GM20000 (cell line): ENCODE measurements at regions not wholly inside any gene's neighbourhood (a gene's known extent, or its start where the extent isn't known, plus 50 kb on each side); places are given as distances from the start of the nearest gene placed in this dataset.

ENCODE experiments used
- DNase-seq: peaks from one replicate; pipeline ENCODE4 v3.0.0; 2012; ENCODE audit warnings: low spot score
- TF ChIP-seq, protein P1 (sequence below): IDR thresholded peaks from 2 replicates; pipeline ENCODE4 v1.5.1; 2012; ENCODE audit warnings: mild to moderate bottlenecking, control low read depth; ENCODE audit errors: extremely low read depth, missing control alignments

DNA sequence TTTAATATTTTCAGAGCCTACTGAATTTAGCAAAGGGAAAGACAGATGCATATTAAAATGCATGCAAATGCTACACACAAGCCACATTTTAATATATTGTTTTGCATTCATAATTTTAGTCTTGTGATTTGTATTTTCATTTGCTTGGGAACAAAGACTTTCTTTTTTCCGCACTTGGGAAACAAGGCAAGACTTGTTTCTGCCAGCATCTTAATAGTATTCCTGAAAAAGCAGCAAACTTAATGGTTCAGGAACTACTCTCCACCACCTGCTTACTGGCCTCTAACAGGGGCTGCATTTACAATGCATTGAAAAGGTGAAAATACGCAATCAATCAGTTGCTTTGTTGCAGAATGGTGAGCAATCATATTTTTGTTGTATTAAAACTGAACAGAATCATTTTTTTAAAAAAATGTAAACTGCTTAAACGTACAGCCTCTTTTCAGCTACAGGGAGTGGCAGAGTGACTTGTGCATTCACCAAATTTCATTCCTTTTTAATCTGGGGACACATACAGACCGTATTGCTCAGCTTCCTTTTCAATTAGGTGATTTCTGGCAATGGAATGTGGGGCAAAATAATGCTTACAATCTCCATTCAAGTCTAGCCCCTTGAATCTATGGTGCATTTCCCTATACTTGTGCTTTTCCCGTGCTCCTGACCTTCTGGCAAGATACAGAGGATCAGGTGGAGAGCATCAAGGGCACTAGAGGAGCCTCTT, 144.1 kb upstream of the BTG1 start:
- TF ChIP-seq, protein P1, sequence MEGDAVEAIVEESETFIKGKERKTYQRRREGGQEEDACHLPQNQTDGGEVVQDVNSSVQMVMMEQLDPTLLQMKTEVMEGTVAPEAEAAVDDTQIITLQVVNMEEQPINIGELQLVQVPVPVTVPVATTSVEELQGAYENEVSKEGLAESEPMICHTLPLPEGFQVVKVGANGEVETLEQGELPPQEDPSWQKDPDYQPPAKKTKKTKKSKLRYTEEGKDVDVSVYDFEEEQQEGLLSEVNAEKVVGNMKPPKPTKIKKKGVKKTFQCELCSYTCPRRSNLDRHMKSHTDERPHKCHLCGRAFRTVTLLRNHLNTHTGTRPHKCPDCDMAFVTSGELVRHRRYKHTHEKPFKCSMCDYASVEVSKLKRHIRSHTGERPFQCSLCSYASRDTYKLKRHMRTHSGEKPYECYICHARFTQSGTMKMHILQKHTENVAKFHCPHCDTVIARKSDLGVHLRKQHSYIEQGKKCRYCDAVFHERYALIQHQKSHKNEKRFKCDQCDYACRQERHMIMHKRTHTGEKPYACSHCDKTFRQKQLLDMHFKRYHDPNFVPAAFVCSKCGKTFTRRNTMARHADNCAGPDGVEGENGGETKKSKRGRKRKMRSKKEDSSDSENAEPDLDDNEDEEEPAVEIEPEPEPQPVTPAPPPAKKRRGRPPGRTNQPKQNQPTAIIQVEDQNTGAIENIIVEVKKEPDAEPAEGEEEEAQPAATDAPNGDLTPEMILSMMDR: no peak

DNA sequence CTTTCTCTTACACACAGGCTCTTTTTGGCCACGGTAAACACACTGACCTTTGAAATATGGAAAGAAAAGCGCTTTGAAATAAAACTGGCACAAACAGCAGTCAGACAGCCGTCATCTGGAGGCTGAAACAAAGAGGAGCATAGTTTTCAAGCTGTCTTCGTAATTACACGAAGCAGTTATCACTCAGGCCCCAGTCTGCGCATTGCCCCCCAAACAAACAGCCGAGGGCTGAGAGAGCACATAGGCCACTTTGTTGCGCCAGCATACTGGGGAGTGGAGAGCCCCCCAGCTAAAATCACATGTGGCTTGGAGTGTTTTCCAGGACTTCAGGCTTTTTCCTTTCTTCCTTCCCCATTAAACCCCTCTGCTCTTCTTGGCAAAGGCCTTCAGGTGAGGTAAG, 142.9 kb upstream of the BTG1 start:
- TF ChIP-seq, protein P1: no peak
- DNase-seq: no peak

More for the DNA sequence above, 144.1 kb upstream of the BTG1 start:
- DNase-seq: no peak

DNA sequence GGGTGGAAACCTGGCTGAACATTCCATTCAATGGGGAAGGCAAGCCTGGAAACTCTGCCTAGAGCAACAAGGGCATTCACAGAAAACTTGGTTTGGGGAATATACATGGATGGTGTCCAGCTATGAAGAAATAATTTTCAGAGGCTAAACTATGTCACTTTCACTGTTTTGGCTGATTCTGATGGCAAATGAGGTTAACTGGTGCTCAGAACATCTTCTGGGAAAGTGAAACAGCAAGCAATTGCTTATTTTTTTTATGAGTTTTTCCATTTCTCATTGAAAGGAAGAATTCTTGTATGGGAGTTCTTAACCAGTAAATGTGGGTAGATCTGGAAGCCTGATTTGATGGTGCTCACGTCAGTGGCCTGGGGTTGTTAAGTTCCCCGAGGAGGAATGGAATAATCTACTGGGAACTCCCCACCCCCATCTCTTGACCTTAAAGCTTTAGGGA, 132.8 kb upstream of the BTG1 start:
- no peak for DNase-seq
- TF ChIP-seq, protein P1: no peak

DNA sequence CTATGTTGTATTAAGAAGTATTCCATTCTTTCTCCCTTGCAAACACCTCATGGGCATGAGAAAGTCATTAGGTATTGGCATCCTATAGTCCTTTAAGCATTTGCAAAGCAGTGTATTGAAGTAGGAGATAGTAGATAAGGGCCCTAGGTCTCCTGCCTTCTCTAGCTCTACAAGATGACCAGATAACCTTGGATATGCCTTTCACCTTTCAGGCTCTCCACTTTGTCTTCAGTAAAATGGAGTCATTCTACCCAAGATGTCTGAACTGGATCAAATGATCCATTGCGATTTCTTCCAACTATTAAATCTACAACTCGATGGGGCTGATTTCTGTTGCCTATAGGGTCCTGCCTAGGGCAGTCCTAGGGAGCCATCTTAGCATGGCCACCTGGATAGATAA, 132.1 kb upstream of the BTG1 start:
- no peak for DNase-seq
- TF ChIP-seq, protein P1: no peak

DNA sequence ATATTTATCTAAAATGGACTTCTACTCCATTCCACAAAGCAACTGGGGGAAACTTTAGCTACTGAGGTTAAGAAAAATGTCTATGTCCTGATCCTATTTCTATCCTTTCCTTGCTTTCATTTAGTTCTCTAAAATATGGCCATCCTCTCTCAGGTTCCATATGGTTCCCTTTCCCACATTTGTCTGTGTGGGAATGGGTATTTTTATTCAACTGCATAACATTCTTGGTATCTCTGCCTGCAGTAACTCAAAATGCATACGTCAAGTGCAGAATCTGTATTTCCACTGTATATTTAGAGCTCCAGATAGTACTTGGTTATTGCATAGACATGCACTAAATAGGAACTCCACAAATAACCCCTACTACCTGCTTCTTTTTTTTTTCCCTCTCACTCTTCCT, 130.6 kb upstream of the BTG1 start:
- DNase-seq: no peak

DNA sequence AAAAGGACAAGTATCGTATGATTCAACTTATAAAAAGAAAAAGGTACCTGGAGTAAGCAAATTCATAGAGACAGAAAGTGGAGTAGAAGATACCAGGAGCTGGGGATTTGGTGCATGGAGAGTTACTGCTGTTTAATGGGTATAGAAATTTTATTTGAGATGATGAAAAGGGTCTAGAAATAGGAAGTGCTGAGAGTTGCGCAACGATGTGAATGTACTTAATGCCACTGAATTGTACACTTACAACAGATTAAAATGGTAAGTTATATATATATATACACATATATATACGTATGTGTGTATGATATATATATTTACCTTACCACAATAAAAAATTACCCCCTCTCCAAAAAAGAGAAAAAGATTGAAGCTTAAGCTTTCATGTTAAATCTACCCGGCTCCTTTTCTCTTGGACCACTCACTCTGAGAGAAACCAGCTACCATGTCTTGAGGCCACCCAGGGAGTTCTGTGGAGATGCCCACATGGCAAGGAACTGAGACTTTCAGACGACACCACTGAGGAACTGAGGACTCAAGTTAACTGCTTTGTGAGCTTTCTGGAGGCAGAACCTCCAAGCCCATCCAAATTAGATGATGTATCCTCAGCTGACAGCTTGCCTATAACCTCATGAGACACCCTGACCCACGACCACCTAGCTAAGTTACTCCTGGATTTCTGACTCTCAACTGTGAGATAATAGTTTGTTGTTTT, 130.0 kb upstream of the BTG1 start:
- no peak for DNase-seq
- TF ChIP-seq, protein P1: no peak

More for the DNA sequence above, 130.6 kb upstream of the BTG1 start:
- TF ChIP-seq, protein P1: no peak

DNA sequence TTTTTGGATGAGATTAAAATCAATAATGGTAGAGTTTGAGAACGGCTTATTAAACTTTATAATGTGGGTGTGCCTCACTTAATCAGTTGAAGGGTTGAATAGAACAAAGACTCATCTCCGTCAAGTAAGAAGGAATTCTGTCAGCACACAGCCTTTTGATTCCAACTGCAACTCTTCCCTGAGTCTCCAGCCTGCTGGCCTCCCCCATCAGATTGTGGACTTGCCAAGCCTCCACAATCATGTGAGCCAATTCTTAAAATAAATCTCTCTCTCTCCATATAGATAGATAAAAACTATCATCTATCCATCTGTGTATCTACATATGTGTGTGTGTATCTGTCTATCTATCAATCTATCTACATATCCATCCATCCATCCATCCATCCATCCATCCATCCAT, 127.4 kb upstream of the BTG1 start:
- DNase-seq: no peak
- TF ChIP-seq, protein P1: no peak
